ENCODE measurements at regions not wholly inside any gene's neighbourhood (a gene's known extent, or its start where the extent isn't known, plus 50 kb on each side); places are given as distances from the start of the nearest gene placed in this dataset.

- DNase-seq: peak; percentile 23
These were observed 519.5 kb downstream of the BCOR start for GRCh38 chrX:39577985-39578869.

GRCh38 chrX:39580043-39580442 lies 517.7 kb downstream of the BCOR start:
- DNase-seq: no peak

- no peak for DNase-seq
These were observed 516.3 kb downstream of the BCOR start for GRCh38 chrX:39581411-39581810.

- no peak for DNase-seq
These were observed 515.7 kb downstream of the BCOR start for GRCh38 chrX:39582091-39582490.

GRCh38 chrX:39582976-39583375 lies 514.8 kb downstream of the BCOR start:
- DNase-seq: no peak

- no peak for DNase-seq
These were observed 511.9 kb downstream of the BCOR start for GRCh38 chrX:39585808-39586207.

GRCh38 chrX:39586359-39586758 lies 511.4 kb downstream of the BCOR start:
- no peak for DNase-seq

- DNase-seq: no peak
These were observed 506.7 kb downstream of the BCOR start for GRCh38 chrX:39591099-39591498.

- DNase-seq: no peak
These were observed 505.0 kb downstream of the BCOR start for GRCh38 chrX:39592776-39593175.

- no peak for DNase-seq
These were observed 501.8 kb downstream of the BCOR start for GRCh38 chrX:39595977-39596376.

- no peak for DNase-seq
These were observed 501.3 kb downstream of the BCOR start for GRCh38 chrX:39596437-39596836.

GRCh38 chrX:39599339-39599738 lies 498.4 kb downstream of the BCOR start:
- DNase-seq: no peak

- no peak for DNase-seq
These were observed 497.5 kb downstream of the BCOR start for GRCh38 chrX:39600222-39600621.

- no peak for DNase-seq
These were observed 496.3 kb downstream of the BCOR start for GRCh38 chrX:39601231-39602177.

GRCh38 chrX:39602195-39602594 lies 495.6 kb downstream of the BCOR start:
- DNase-seq: no peak

GRCh38 chrX:39603230-39603629 lies 494.5 kb downstream of the BCOR start:
- DNase-seq: no peak

- DNase-seq: no peak
These were observed 492.6 kb downstream of the BCOR start for GRCh38 chrX:39605183-39605582.

GRCh38 chrX:39605866-39606265 lies 491.9 kb downstream of the BCOR start:
- no peak for DNase-seq

- DNase-seq: no peak
These were observed 487.8 kb downstream of the BCOR start for GRCh38 chrX:39609941-39610340.

GRCh38 chrX:39611468-39611867 lies 486.3 kb downstream of the BCOR start:
- no peak for DNase-seq

- peak; percentile 23 for DNase-seq
These were observed 484.2 kb downstream of the BCOR start for GRCh38 chrX:39613482-39613995.

- DNase-seq: peak; percentile 60
These were observed 483.6 kb downstream of the BCOR start for GRCh38 chrX:39613997-39614679.

- DNase-seq: no peak
These were observed 483.1 kb downstream of the BCOR start for GRCh38 chrX:39614680-39614998.
